GM12878 (cell line): ENCODE measurements at regions not wholly inside any gene's neighbourhood (a gene's known extent, or its start where the extent isn't known, plus 50 kb on each side); places are given as distances from the start of the nearest gene placed in this dataset.

ENCODE experiments used
- CBX3 ChIP-seq: fragments of 200-600 bp; sonication (generic); IDR thresholded peaks from 2 replicates; pipeline ENCODE4 v1.6.1; 2016; ENCODE audit warnings: low read depth, borderline replicate concordance
- CHD2 ChIP-seq: IDR thresholded peaks from 2 replicates; pipeline ENCODE4 v1.6.1; 2011; ENCODE audit warnings: low read depth, low read length, improper control_type of control experiment, borderline replicate concordance
- NFYB ChIP-seq: IDR thresholded peaks from 2 replicates; pipeline ENCODE4 v1.6.1; 2011; ENCODE audit warnings: low read depth, mild to moderate bottlenecking, low read length, improper control_type of control experiment, moderate library complexity; ENCODE audit not compliant: insufficient read depth
- TF ChIP-seq, protein P1 (sequence below): IDR thresholded peaks from 2 replicates; pipeline ENCODE4 v1.6.1; 2012; ENCODE audit warnings: low read depth, low read length, improper control_type of control experiment
- TF ChIP-seq, protein P2 (sequence below): fragments of 450-650 bp; conservative IDR thresholded peaks from 2 replicates; pipeline ENCODE4 v1.6.1; 2017; ENCODE audit warnings: mild to moderate bottlenecking, moderate library complexity

DNA sequence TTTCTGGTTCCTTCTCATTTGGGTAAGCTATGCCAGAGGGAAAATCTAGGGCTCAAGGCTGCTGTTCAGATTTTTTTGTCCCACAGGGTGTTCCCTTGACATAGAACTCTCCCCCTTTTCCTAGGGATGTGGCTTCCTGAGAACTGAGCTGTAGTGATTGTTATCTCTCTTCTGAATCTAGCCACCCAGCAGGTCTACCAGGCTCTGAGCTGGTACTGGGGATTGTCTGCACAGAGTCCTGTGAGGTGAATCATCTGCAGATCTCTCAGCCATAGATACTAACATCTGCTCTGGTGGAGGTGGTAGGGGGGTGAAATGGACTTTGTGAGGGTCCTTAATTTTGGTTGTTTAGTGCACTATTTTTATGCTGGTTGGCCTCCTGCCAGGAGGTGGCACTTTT is 167.3 kb upstream of the PGR start:
- no peak for TF ChIP-seq NFYB
- TF ChIP-seq CBX3, result no peak
- TF ChIP-seq, protein P1, sequence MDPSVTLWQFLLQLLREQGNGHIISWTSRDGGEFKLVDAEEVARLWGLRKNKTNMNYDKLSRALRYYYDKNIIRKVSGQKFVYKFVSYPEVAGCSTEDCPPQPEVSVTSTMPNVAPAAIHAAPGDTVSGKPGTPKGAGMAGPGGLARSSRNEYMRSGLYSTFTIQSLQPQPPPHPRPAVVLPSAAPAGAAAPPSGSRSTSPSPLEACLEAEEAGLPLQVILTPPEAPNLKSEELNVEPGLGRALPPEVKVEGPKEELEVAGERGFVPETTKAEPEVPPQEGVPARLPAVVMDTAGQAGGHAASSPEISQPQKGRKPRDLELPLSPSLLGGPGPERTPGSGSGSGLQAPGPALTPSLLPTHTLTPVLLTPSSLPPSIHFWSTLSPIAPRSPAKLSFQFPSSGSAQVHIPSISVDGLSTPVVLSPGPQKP, result no peak
- TF ChIP-seq CHD2, result no peak
- TF ChIP-seq, protein P2, sequence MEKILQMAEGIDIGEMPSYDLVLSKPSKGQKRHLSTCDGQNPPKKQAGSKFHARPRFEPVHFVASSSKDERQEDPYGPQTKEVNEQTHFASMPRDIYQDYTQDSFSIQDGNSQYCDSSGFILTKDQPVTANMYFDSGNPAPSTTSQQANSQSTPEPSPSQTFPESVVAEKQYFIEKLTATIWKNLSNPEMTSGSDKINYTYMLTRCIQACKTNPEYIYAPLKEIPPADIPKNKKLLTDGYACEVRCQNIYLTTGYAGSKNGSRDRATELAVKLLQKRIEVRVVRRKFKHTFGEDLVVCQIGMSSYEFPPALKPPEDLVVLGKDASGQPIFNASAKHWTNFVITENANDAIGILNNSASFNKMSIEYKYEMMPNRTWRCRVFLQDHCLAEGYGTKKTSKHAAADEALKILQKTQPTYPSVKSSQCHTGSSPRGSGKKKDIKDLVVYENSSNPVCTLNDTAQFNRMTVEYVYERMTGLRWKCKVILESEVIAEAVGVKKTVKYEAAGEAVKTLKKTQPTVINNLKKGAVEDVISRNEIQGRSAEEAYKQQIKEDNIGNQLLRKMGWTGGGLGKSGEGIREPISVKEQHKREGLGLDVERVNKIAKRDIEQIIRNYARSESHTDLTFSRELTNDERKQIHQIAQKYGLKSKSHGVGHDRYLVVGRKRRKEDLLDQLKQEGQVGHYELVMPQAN, result no peak
